ENCODE measurements at regions not wholly inside any gene's neighbourhood (a gene's known extent, or its start where the extent isn't known, plus 50 kb on each side); places are given as distances from the start of the nearest gene placed in this dataset.

DNA sequence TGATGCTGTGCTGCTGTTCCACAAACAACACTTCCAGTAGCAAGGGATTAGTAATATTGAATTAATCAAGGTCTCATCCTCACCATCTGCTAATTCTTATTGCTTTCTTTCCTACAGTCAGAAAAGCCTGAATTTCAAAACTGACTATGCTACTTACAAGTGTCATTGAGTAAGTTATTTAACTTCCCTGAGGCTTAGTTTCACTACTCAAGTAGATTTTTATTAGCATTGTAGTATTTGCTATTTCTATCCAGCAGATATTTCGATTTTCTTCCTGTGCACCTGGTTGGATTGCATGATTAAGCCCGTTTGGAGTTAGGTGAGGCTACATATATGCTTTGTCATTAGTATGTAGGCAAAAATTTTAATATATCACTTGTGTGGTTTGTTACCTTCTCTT lies 591.5 kb downstream of the TRHDE start:
- TF ChIP-seq EZH2 (IDR thresholded peaks at IDR 0.05; ENCODE audit: insufficient read depth, poor library complexity, severe bottlenecking) = no peak
- no peak for TF ChIP-seq EZH2phosphoT487 (IDR thresholded peaks at IDR 0.05; ENCODE audit: insufficient read depth, low read depth)

Measured in GM23248 (cell line).